Fibroblast of lung (primary cell): ENCODE measurements at regions not wholly inside any gene's neighbourhood (a gene's known extent, or its start where the extent isn't known, plus 50 kb on each side); places are given as distances from the start of the nearest gene placed in this dataset.

ENCODE experiments used
- EZH2 ChIP-seq: IDR thresholded peaks from 2 replicates; pipeline ENCODE4 v1.5.1; 2012; ENCODE audit warnings: low read length, control low read depth, mild to moderate bottlenecking; ENCODE audit errors: missing control alignments
- TF ChIP-seq, protein P1 (sequence below), 2 donors: IDR thresholded peaks in 1 of 2; conservative IDR thresholded peaks in 1 of 2; 1 replicate in 1 of 2; 2 replicates in 1 of 2; pipeline ENCODE4 v1.5.1; 2011 to 2012; ENCODE audit warnings: low read length in 2 of 2, control low read depth in 1 of 2, inconsistent platforms in 1 of 2, low read depth in 1 of 2, mild to moderate bottlenecking in 1 of 2

DNA sequence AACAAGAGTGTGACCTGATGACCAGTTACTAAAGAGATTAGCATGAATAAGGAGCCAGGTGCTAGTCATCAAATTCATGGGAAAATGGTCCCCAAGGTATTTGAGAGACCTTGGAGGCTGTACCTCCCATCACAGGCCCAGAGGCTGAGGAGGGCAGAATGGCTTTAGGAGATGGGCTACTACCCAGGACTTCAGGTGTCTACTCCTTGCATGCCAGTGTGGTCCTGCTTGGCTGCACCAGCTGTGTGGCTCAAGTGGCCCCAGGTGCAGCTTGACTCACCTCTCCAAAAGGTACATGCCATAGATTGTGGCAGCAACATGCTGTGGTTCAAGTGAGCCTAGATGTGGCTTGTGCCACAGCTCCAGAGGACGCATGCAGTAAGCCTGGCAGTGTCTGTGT lies 56.5 kb downstream of the TANC2 start:
- TF ChIP-seq, protein P1, sequence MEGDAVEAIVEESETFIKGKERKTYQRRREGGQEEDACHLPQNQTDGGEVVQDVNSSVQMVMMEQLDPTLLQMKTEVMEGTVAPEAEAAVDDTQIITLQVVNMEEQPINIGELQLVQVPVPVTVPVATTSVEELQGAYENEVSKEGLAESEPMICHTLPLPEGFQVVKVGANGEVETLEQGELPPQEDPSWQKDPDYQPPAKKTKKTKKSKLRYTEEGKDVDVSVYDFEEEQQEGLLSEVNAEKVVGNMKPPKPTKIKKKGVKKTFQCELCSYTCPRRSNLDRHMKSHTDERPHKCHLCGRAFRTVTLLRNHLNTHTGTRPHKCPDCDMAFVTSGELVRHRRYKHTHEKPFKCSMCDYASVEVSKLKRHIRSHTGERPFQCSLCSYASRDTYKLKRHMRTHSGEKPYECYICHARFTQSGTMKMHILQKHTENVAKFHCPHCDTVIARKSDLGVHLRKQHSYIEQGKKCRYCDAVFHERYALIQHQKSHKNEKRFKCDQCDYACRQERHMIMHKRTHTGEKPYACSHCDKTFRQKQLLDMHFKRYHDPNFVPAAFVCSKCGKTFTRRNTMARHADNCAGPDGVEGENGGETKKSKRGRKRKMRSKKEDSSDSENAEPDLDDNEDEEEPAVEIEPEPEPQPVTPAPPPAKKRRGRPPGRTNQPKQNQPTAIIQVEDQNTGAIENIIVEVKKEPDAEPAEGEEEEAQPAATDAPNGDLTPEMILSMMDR (conservative IDR thresholded peaks at IDR 0.05 in 1 of 2, IDR thresholded peaks at IDR 0.05 in 1 of 2; ENCODE audit: low read depth in 1 of 2, low read length in 2 of 2): no peak
- TF ChIP-seq EZH2: no peak
